SK-N-SH treated with all-trans-retinoic acid at 6 μM for 48 hours (cell line): ENCODE measurements at regions not wholly inside any gene's neighbourhood (a gene's known extent, or its start where the extent isn't known, plus 50 kb on each side); places are given as distances from the start of the nearest gene placed in this dataset.
A peak's percentile ranks its signal among the peaks of the same experiment; 100 is the strongest.

ENCODE experiments used
- ATAC-seq: fragments of 200-7000 bp; cut with Tn5 transposase; 3 replicates; pipeline ENCODE4 v1.9.1; 2020; ENCODE audit warnings: mild to moderate bottlenecking, moderate library complexity
- ARNTL ChIP-seq: fragments of 450-650 bp; formaldehyde crosslinking; IDR thresholded peaks from 2 replicates; pipeline ENCODE4 v1.5.0; 2020; ENCODE audit warnings: low read depth, mild to moderate bottlenecking, moderate library complexity, borderline replicate concordance
- BACH2 ChIP-seq: fragments of 250-450 bp; sonication (Bioruptor Pico); IDR thresholded peaks from 2 replicates; pipeline ENCODE4 v1.9.0; 2021; ENCODE audit warnings: mild to moderate bottlenecking, borderline replicate concordance
- CSDC2 ChIP-seq: fragments of 250-450 bp; sonication (Bioruptor Pico); IDR thresholded peaks from 2 replicates; pipeline ENCODE4 v1.5.0; 2020; ENCODE audit warnings: mild to moderate bottlenecking, moderate library complexity
- ESRRG ChIP-seq: fragments of 250-450 bp; sonication (Bioruptor Pico); IDR thresholded peaks from 2 replicates; pipeline ENCODE4 v1.6.1; 2021; ENCODE audit warnings: mild to moderate bottlenecking
- GLIS3 ChIP-seq: fragments of 250-450 bp; sonication (Bioruptor Pico); IDR thresholded peaks from 2 replicates; pipeline ENCODE4 v1.5.0; 2020; ENCODE audit warnings: mild to moderate bottlenecking, moderate library complexity
- ISL1 ChIP-seq: fragments of 250-450 bp; sonication (Bioruptor Pico); IDR thresholded peaks from 2 replicates; pipeline ENCODE4 v2.1.2; 2022; ENCODE audit warnings: mild to moderate bottlenecking, moderate library complexity
- OSR1 ChIP-seq: fragments of 250-450 bp; sonication (Bioruptor Pico); IDR thresholded peaks from 2 replicates; pipeline ENCODE4 v1.8.0; 2022; ENCODE audit warnings: moderate library complexity, mild to moderate bottlenecking, inconsistent platforms
- RARB ChIP-seq: fragments of 250-450 bp; sonication (Bioruptor Pico); IDR thresholded peaks from 2 replicates; pipeline ENCODE4 v1.8.0; 2021; ENCODE audit warnings: mild to moderate bottlenecking, moderate library complexity
- TCF4 ChIP-seq: fragments of 250-450 bp; sonication (Bioruptor Pico); IDR thresholded peaks from 2 replicates; pipeline ENCODE4 v1.8.0; 2021; ENCODE audit warnings: mild to moderate bottlenecking, moderate library complexity, borderline replicate concordance
- TOX ChIP-seq: fragments of 250-450 bp; sonication (Bioruptor Pico); IDR thresholded peaks from 2 replicates; pipeline ENCODE4 v1.8.0; 2021; ENCODE audit warnings: mild to moderate bottlenecking, moderate library complexity, borderline replicate concordance
- ZC3H10 ChIP-seq: fragments of 250-450 bp; sonication (Bioruptor Pico); IDR thresholded peaks from 2 replicates; pipeline ENCODE4 v1.5.1; 2021; ENCODE audit warnings: mild to moderate bottlenecking, moderate library complexity
- ZFP3 ChIP-seq: fragments of 250-450 bp; sonication (Bioruptor Pico); IDR thresholded peaks from 2 replicates; pipeline ENCODE4 v1.5.0; 2020; ENCODE audit warnings: mild to moderate bottlenecking, moderate library complexity
- ZFP30 ChIP-seq: fragments of 450-650 bp; formaldehyde crosslinking; IDR thresholded peaks from 2 replicates; pipeline ENCODE4 v1.5.0; 2022; ENCODE audit warnings: mild to moderate bottlenecking, moderate library complexity
- ZNF8 ChIP-seq: fragments of 450-650 bp; formaldehyde crosslinking; IDR thresholded peaks from 2 replicates; pipeline ENCODE4 v1.5.0; 2020; ENCODE audit warnings: mild to moderate bottlenecking, moderate library complexity
- TF ChIP-seq, protein P1 (sequence below): fragments of 250-450 bp; sonication (Bioruptor Pico); IDR thresholded peaks from 2 replicates; pipeline ENCODE4 v1.8.0; 2021; ENCODE audit warnings: low read depth, mild to moderate bottlenecking, moderate library complexity, borderline replicate concordance
- TF ChIP-seq, protein P2 (sequence below): fragments of 250-450 bp; sonication (Bioruptor Pico); IDR thresholded peaks from 2 replicates; pipeline ENCODE4 v1.5.0; 2020; ENCODE audit warnings: mild to moderate bottlenecking, moderate library complexity
- TF ChIP-seq, protein P3 (sequence below): fragments of 250-450 bp; sonication (Bioruptor Pico); IDR thresholded peaks from 2 replicates; pipeline ENCODE4 v1.8.0; 2020; ENCODE audit warnings: mild to moderate bottlenecking, moderate library complexity, borderline replicate concordance
- TF ChIP-seq, protein P4 (sequence below): fragments of 250-450 bp; sonication (Bioruptor Pico); IDR thresholded peaks from 2 replicates; pipeline ENCODE4 v1.5.1; 2020; ENCODE audit warnings: low read depth, mild to moderate bottlenecking, moderate library complexity

DNA sequence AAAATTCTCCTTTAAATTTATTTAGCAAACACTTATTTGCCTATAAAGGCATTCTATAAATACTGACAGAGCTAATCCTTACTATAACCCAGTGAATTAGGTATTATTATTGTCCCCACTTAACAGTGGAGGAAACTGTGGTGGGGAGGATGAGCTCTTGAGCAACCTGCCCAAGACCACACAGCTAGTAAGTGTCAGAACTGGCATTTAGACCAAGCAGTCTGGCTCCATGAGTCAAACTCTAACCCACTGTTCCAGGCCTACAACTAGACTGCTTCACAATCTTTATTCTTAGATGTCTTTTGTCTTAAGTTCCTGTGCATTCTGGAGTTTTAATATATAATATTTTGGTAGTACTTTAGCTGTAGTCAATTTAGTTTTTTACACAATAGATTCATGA lies 530.8 kb downstream of the BCKDHB start:
- ATAC-seq = no peak
- TF ChIP-seq CSDC2 (CRISPR knock-in tag) (no peak), ZFP3 (no peak), TOX (no peak), ZFP30 (CRISPR knock-in tag) (no peak), ZNF8 (CRISPR knock-in tag) (no peak), ARNTL (CRISPR knock-in tag) (no peak), ZC3H10 (CRISPR knock-in tag) (no peak), ISL1 (CRISPR knock-in tag) (no peak), RARB (CRISPR knock-in tag) (no peak), OSR1 (CRISPR knock-in tag) (no peak)
- TF ChIP-seq, protein P1, sequence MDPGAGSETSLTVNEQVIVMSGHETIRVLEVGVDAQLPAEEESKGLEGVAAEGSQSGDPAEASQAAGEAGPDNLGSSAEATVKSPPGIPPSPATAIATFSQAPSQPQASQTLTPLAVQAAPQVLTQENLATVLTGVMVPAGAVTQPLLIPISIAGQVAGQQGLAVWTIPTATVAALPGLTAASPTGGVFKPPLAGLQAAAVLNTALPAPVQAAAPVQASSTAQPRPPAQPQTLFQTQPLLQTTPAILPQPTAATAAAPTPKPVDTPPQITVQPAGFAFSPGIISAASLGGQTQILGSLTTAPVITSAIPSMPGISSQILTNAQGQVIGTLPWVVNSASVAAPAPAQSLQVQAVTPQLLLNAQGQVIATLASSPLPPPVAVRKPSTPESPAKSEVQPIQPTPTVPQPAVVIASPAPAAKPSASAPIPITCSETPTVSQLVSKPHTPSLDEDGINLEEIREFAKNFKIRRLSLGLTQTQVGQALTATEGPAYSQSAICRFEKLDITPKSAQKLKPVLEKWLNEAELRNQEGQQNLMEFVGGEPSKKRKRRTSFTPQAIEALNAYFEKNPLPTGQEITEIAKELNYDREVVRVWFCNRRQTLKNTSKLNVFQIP (CRISPR knock-in tag) = no peak
- TF ChIP-seq, protein P2, sequence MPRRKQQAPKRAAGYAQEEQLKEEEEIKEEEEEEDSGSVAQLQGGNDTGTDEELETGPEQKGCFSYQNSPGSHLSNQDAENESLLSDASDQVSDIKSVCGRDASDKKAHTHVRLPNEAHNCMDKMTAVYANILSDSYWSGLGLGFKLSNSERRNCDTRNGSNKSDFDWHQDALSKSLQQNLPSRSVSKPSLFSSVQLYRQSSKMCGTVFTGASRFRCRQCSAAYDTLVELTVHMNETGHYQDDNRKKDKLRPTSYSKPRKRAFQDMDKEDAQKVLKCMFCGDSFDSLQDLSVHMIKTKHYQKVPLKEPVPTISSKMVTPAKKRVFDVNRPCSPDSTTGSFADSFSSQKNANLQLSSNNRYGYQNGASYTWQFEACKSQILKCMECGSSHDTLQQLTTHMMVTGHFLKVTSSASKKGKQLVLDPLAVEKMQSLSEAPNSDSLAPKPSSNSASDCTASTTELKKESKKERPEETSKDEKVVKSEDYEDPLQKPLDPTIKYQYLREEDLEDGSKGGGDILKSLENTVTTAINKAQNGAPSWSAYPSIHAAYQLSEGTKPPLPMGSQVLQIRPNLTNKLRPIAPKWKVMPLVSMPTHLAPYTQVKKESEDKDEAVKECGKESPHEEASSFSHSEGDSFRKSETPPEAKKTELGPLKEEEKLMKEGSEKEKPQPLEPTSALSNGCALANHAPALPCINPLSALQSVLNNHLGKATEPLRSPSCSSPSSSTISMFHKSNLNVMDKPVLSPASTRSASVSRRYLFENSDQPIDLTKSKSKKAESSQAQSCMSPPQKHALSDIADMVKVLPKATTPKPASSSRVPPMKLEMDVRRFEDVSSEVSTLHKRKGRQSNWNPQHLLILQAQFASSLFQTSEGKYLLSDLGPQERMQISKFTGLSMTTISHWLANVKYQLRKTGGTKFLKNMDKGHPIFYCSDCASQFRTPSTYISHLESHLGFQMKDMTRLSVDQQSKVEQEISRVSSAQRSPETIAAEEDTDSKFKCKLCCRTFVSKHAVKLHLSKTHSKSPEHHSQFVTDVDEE (CRISPR knock-in tag) = no peak

DNA sequence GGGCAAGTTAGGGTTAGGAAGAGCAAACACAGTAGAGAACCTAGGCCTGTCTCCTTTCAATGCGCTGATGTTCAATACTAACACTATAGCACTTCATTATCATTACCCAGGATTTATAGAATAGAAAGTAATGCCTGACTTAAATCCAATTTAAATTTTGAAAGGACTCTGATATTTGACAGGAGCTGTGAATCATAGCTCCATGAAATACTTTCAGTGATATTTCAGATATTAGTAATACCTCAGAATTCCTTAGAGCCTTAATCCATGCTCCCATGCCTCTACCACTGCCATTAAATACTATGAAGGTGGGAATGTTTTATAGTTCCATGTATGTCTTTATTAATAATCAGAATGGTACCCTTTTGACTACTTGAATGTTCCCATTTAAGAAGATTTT lies 530.2 kb downstream of the BCKDHB start:
- 0 out of 2 replicates have a peak, but pooled peaks have one; percentile 44 for TF ChIP-seq ZC3H10 (CRISPR knock-in tag)
- TF ChIP-seq GLIS3 (CRISPR knock-in tag) = no peak
- ATAC-seq = no peak

DNA sequence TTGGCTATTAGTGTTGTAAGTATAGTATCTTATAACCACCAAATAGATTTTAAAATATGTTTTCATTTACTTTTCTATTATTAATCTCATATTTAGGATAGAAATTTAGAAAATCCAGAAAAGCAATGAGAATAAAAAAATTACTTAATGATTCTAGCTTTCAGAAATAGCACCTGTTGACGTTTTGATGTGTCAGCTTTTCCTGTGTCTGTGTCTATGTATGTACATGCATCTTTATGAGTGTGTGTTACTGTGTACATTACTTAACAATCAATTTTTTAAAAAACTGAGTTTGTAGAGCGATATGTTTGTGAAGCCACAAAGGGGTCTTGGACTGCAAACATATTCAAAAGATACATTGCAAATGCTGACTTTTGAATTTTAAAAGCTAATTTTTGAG lies 526.9 kb downstream of the BCKDHB start:
- no peak for ATAC-seq
- no peak for TF ChIP-seq BACH2 (CRISPR knock-in tag)
- TF ChIP-seq, all 23 proteins: peak for 0

DNA sequence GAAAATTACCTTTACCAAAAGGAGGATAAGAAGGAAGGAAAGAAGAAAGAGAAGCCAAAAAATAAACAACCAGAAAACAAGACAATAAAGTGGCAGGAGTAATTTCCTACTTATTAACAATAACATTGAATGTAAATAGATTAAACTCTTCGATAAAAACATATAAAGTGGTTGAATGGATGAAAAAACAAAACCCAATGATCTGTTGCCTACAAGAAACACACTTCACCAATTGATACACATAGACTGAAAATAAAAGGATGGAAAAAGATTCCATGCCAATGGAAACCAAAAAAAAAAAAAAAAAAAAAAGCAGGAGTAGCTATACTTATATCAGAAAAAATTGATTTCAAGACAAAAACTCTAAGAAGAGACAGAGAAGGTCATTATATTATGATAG lies 518.9 kb downstream of the BCKDHB start:
- TF ChIP-seq, protein P1 (CRISPR knock-in tag) = no peak
- TF ChIP-seq, protein P3, sequence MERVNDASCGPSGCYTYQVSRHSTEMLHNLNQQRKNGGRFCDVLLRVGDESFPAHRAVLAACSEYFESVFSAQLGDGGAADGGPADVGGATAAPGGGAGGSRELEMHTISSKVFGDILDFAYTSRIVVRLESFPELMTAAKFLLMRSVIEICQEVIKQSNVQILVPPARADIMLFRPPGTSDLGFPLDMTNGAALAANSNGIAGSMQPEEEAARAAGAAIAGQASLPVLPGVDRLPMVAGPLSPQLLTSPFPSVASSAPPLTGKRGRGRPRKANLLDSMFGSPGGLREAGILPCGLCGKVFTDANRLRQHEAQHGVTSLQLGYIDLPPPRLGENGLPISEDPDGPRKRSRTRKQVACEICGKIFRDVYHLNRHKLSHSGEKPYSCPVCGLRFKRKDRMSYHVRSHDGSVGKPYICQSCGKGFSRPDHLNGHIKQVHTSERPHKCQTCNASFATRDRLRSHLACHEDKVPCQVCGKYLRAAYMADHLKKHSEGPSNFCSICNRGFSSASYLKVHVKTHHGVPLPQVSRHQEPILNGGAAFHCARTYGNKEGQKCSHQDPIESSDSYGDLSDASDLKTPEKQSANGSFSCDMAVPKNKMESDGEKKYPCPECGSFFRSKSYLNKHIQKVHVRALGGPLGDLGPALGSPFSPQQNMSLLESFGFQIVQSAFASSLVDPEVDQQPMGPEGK (CRISPR knock-in tag) = no peak
- no peak for TF ChIP-seq ZNF8 (CRISPR knock-in tag)
- TF ChIP-seq, protein P4, sequence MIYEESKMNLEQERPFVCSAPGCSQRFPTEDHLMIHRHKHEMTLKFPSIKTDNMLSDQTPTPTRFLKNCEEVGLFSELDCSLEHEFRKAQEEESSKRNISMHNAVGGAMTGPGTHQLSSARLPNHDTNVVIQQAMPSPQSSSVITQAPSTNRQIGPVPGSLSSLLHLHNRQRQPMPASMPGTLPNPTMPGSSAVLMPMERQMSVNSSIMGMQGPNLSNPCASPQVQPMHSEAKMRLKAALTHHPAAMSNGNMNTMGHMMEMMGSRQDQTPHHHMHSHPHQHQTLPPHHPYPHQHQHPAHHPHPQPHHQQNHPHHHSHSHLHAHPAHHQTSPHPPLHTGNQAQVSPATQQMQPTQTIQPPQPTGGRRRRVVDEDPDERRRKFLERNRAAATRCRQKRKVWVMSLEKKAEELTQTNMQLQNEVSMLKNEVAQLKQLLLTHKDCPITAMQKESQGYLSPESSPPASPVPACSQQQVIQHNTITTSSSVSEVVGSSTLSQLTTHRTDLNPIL (CRISPR knock-in tag) = no peak

DNA sequence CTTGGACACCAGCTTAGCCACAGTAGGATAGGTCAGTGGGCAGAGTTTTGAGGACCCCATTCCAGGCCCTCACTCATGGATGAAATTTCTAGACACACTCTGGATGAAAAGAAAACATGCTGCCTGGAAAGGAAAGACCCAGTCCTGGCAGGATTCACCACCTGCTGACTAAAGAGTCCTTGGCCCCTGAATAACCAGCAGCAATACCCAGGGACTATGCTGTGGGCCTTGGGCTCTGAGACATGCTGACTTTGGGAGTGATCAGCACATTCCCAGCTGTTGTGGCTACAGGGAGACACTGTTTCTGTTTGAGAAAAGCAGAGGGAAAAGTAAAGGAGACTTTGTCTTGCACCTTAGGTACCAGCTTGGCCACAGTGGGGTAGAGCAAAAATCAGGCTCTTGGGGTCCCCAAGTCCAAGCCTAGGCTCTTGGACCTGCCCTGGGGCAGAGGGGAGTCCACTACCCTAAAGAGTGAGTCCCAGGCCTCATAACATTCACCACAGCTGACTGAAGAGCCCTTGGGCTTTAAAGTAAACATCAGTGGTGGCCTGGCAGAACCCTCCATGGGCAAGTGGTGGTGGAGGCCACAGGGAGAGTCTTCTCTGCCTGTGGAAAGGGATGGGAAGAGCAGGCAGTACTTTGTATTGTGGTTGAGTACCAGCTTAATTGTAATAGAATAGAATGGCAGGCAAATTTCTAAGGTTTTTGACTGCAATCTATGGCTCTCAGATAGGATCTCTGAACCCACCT lies 516.8 kb downstream of the BCKDHB start:
- TF ChIP-seq CSDC2 (CRISPR knock-in tag) (no peak), ZNF8 (CRISPR knock-in tag) (no peak), RARB (CRISPR knock-in tag) (no peak), GLIS3 (CRISPR knock-in tag) (no peak), TCF4 (no peak), ESRRG (CRISPR knock-in tag) (no peak), TOX (no peak)
- TF ChIP-seq, protein P4 (CRISPR knock-in tag) = no peak
- no peak for ATAC-seq

More for the DNA sequence above, 518.9 kb downstream of the BCKDHB start:
- no peak for ATAC-seq
